H1 (cell line): ENCODE measurements at regions not wholly inside any gene's neighbourhood (a gene's known extent, or its start where the extent isn't known, plus 50 kb on each side); places are given as distances from the start of the nearest gene placed in this dataset.

Experiments used
- CTCF ChIA-PET: fragments of 300-600 bp; sonication (Branson Sonifier 250); formaldehyde crosslinking; loops from one replicate; lab custom pipeline; 2021; ENCODE audit not compliant: partially characterized antibody; lab: Charles Lee
- POLR2A ChIA-PET: fragments of 300-600 bp; sonication (Branson Sonifier 250); formaldehyde crosslinking; loops from one replicate; lab custom pipeline; 2021; ENCODE audit warnings: inconsistent platforms; ENCODE audit not compliant: partially characterized antibody; lab: Charles Lee
- DNase-seq, 2 experiments: peaks; one replicate each; pipeline versions ENCODE4 v3.0.0 to v3.0.0-alpha.2; 2010 to 2022; ENCODE audit warnings: low spot score in 2 of 2, low read depth in 1 of 2, mixed read lengths in 1 of 2
- FAIRE-seq: peaks from 2 replicates; lab custom pipeline; 2011; peaks lifted over from hg19 to GRCh38; lab: Jason Lieb, UNC
- H2AFZ ChIP-seq: 2 replicates; pipeline ENCODE4 v1.8.1; 2012; ENCODE audit warnings: low read length, inconsistent platforms
- H2AK5ac ChIP-seq: 2 replicates; pipeline ENCODE4 v1.6.1; 2013; ENCODE audit warnings: low read depth, low read length
- H2BK120ac ChIP-seq: replicated peaks from 2 replicates; pipeline ENCODE3; 2013; ENCODE audit warnings: low read depth, low read length, inconsistent platforms
- H2BK12ac ChIP-seq: 2 replicates; pipeline ENCODE4 v1.6.1; 2013; ENCODE audit warnings: low read depth, low read length
- H2BK15ac ChIP-seq: 2 replicates; pipeline ENCODE4 v1.6.1; 2013; ENCODE audit warnings: low read length
- H2BK20ac ChIP-seq: 2 replicates; pipeline ENCODE4 v1.6.1; 2013; ENCODE audit warnings: low read length
- H2BK5ac ChIP-seq: 2 replicates; pipeline ENCODE4 v1.6.1; 2013; ENCODE audit warnings: low read depth, low read length
- H3K14ac ChIP-seq: 2 replicates; pipeline ENCODE4 v1.6.1; 2013; ENCODE audit warnings: inconsistent platforms; ENCODE audit not compliant: insufficient read length
- H3K18ac ChIP-seq: 2 replicates; pipeline ENCODE4 v1.6.1; 2013; ENCODE audit warnings: low read length; ENCODE audit errors: extremely low read depth
- H3K23ac ChIP-seq: 2 replicates; pipeline ENCODE4 v1.6.1; 2013; ENCODE audit warnings: inconsistent platforms; ENCODE audit not compliant: insufficient read length
- H3K23me2 ChIP-seq: 2 replicates; pipeline ENCODE4 v1.6.1; 2013; ENCODE audit warnings: low read depth, low read length
- H3K27ac ChIP-seq: 2 replicates; pipeline ENCODE4 v1.6.1; 2011; ENCODE audit warnings: low read depth, low read length, inconsistent platforms
- H3K27me3 ChIP-seq, 4 experiments: replicated peaks in 1 of 4; 1 replicate in 1 of 4; 2 replicates in 3 of 4; pipeline versions ENCODE4 v1.6.1 to v1.8.1; 2011 to 2013; ENCODE audit warnings: low read length in 3 of 4, mild to moderate bottlenecking in 3 of 4, inconsistent platforms in 2 of 4, mixed read lengths in 2 of 4, moderate library complexity in 1 of 4; ENCODE audit not compliant: control insufficient read depth in 3 of 4, insufficient read depth in 3 of 4; ENCODE audit errors: extremely low read depth in 1 of 4
- H3K36me3 ChIP-seq, 4 experiments: 2 replicates each; pipeline versions ENCODE4 v1.6.1 to v1.8.1; 2011 to 2013; ENCODE audit warnings: mild to moderate bottlenecking in 4 of 4, low read length in 3 of 4, moderate library complexity in 2 of 4, control low read depth in 1 of 4, inconsistent platforms in 1 of 4; ENCODE audit not compliant: insufficient read depth in 4 of 4, control insufficient read depth in 2 of 4
- H3K4ac ChIP-seq: replicated peaks from 2 replicates; pipeline ENCODE3; 2013; ENCODE audit warnings: low read length, low read depth, mixed read lengths, inconsistent platforms; ENCODE audit not compliant: insufficient read length
- H3K4me1 ChIP-seq, 4 experiments: replicated peaks in 1 of 4; 1 replicate in 1 of 4; 2 replicates in 3 of 4; pipeline versions ENCODE4 v1.6.1 to v1.8.1; 2011 to 2013; ENCODE audit warnings: low read length in 3 of 4, inconsistent platforms in 2 of 4, mixed read lengths in 1 of 4; ENCODE audit not compliant: insufficient read depth in 4 of 4, control insufficient read depth in 3 of 4
- H3K4me2 ChIP-seq, 2 experiments: 2 replicates each; pipeline versions ENCODE4 v1.6.1 to v1.8.1; 2011 to 2013; ENCODE audit warnings: low read depth in 2 of 2, low read length in 2 of 2, control low read depth in 1 of 2, inconsistent platforms in 1 of 2, mild to moderate bottlenecking in 1 of 2; ENCODE audit not compliant: insufficient read depth in 1 of 2
- H3K4me3 ChIP-seq, 4 experiments: fragments of 200-600, 300-600 bp in 1 of 4; sonication (generic), shearing (Covaris generic), sonication (Bioruptor Twin) in 1 of 4; 2 replicates each; pipeline versions ENCODE4 v1.5.1 to v1.8.1; 2011 to 2016; ENCODE audit warnings: low read length in 4 of 4, low read depth in 3 of 4, control low read depth in 2 of 4, inconsistent platforms in 2 of 4, mild to moderate bottlenecking in 2 of 4, mixed read lengths in 1 of 4, moderate library complexity in 1 of 4; ENCODE audit not compliant: insufficient read depth in 2 of 4; ENCODE audit errors: extremely low read depth in 1 of 4
- H3K56ac ChIP-seq: replicated peaks from 2 replicates; pipeline ENCODE3; 2013; ENCODE audit warnings: low read depth, mild to moderate bottlenecking, mixed read lengths, low read length, inconsistent platforms; ENCODE audit not compliant: insufficient read length
- H3K79me1 ChIP-seq: 2 replicates; pipeline ENCODE4 v1.6.1; 2013; ENCODE audit warnings: low read depth, low read length, control low read depth
- H3K79me2 ChIP-seq, 2 experiments: 2 replicates each; pipeline versions ENCODE4 v1.6.1 to v1.8.1; 2012 to 2013; ENCODE audit warnings: low read length in 2 of 2, mild to moderate bottlenecking in 2 of 2, inconsistent platforms in 1 of 2; ENCODE audit not compliant: insufficient read depth in 2 of 2, control insufficient read depth in 1 of 2
- H3K9ac ChIP-seq, 4 experiments: replicated peaks in 1 of 4; 1 replicate in 1 of 4; 2 replicates in 3 of 4; pipeline versions ENCODE4 v1.6.1 to v1.8.1; 2011 to 2013; ENCODE audit warnings: low read depth in 3 of 4, low read length in 3 of 4, control low read depth in 2 of 4, mild to moderate bottlenecking in 2 of 4, moderate library complexity in 2 of 4, inconsistent platforms in 1 of 4; ENCODE audit errors: extremely low read depth in 1 of 4
- H3K9me3 ChIP-seq, 2 experiments: 2 replicates each; pipeline versions ENCODE4 v1.6.1 to v1.8.1; 2012 to 2013; ENCODE audit warnings: mild to moderate bottlenecking in 2 of 2, moderate library complexity in 2 of 2, control low read depth in 1 of 2, inconsistent platforms in 1 of 2, low read depth in 1 of 2, low read length in 1 of 2, mixed read lengths in 1 of 2; ENCODE audit not compliant: insufficient read depth in 2 of 2
- H4K20me1 ChIP-seq, 2 experiments: replicated peaks in 1 of 2; 2 replicates each; pipeline versions ENCODE3 to v1.8.1; 2011 to 2013; ENCODE audit warnings: inconsistent platforms in 2 of 2, low read length in 2 of 2, mild to moderate bottlenecking in 1 of 2; ENCODE audit not compliant: insufficient read depth in 2 of 2, control insufficient read depth in 1 of 2
- H4K5ac ChIP-seq: 2 replicates; pipeline ENCODE4 v1.6.1; 2013; ENCODE audit warnings: low read length, low read depth, mixed read lengths, inconsistent platforms; ENCODE audit not compliant: insufficient read length
- H4K8ac ChIP-seq: 2 replicates; pipeline ENCODE4 v1.8.0; 2013; ENCODE audit warnings: mild to moderate bottlenecking, moderate library complexity, low read length, inconsistent platforms; ENCODE audit not compliant: insufficient read depth; ENCODE audit errors: extremely low read depth
- H4K91ac ChIP-seq: replicated peaks from 2 replicates; pipeline ENCODE3; 2013; ENCODE audit warnings: low read length, mixed read lengths, inconsistent platforms; ENCODE audit not compliant: insufficient read length
- CTBP2 ChIP-seq: IDR thresholded peaks from 2 replicates; pipeline ENCODE4 v1.7.0; 2011; ENCODE audit warnings: borderline replicate concordance, mild to moderate bottlenecking, moderate library complexity, mixed read lengths, low read length; ENCODE audit not compliant: insufficient read depth, insufficient read length
- EZH2 ChIP-seq: fragments of 200-600 bp; sonication (generic); IDR thresholded peaks from 2 replicates; pipeline ENCODE4 v1.7.1; 2012; ENCODE audit warnings: low read depth, mild to moderate bottlenecking, moderate library complexity, low read length, inconsistent platforms; ENCODE audit not compliant: severe bottlenecking
- MAX ChIP-seq: IDR thresholded peaks from 2 replicates; pipeline ENCODE4 v1.6.1; 2012; ENCODE audit warnings: inconsistent platforms
- PHF8 ChIP-seq: fragments of 200-600 bp; sonication (generic); conservative IDR thresholded peaks from 2 replicates; pipeline ENCODE4 v1.7.1; 2012; ENCODE audit warnings: low read depth, mild to moderate bottlenecking, inconsistent platforms, low read length, moderate library complexity
- RNF2 ChIP-seq: fragments of 200-900, 300-1000 bp; sonication (generic); IDR thresholded peaks from 2 replicates; pipeline ENCODE4 v1.7.1; 2016; ENCODE audit warnings: borderline replicate concordance, low read depth, mild to moderate bottlenecking, antibody characterized with exemption, low read length; ENCODE audit not compliant: poor library complexity, severe bottlenecking; ENCODE audit errors: missing control alignments
- SIN3A ChIP-seq, 2 experiments: IDR thresholded peaks in 1 of 2; conservative IDR thresholded peaks in 1 of 2; 2 replicates each; pipeline ENCODE4 v1.6.1; 2011 to 2012; ENCODE audit warnings: low read length in 2 of 2, improper control_type of control experiment in 1 of 2, low read depth in 1 of 2, mild to moderate bottlenecking in 1 of 2
- WGBS, 2 experiments: shearing (Covaris generic) in 1 of 2; methylation state at CpG; one replicate each; pipeline versions ENCODE4 v1.1.6 to v1.1.7; 2013 to 2015; ENCODE audit warnings: low lambda C conversion rate in 2 of 2, mixed read lengths in 2 of 2, inconsistent platforms in 1 of 2, low coverage in 1 of 2, missing lambda C conversion rate in 1 of 2; ENCODE audit not compliant: insufficient replicate concordance in 2 of 2, insufficient coverage in 1 of 2, insufficient read length in 1 of 2; ENCODE audit errors: extremely low coverage in 1 of 2, missing lambda C conversion rate in 1 of 2; 5-methylcytosine and 5-hydroxymethylcytosine counted together

- 67% methylated on average over 2 of the region's 2 CpGs; no CpG with 5 or more reads in 1 of the 2 experiments for WGBS, 2 experiments
Observed at GRCh38 chr15:58294681-58295254, 137.0 kb upstream of the LIPC start.

More at GRCh38 chr15:58294681-58295254, 137.0 kb upstream of the LIPC start:
- Histone ChIP-seq H3K4me1 (peaks cover 0 to 9% (median 6%) of the 10 kb centered on the region in 4 experiments; a peak in 3 of 7 replicates), H2BK12ac (no peak overlapping the region), H3K9me3 (peaks cover 10 to 13% of the 10 kb centered on the region in 2 experiments; a peak in 3 of 4 replicates), H3K56ac (no peak overlapping the region), H2BK20ac (no peak overlapping the region), H3K9ac (no peak overlapping the region), H3K4ac (no peak overlapping the region), H4K20me1 (no peaks in the 10 kb centered on the region), H4K5ac (no peak overlapping the region), H3K4me2 (no peak overlapping the region), H2BK120ac (no peak overlapping the region), H3K79me2 (no peaks in the 10 kb centered on the region), H3K79me1 (no peaks in the 10 kb centered on the region), H4K8ac (no peak overlapping the region), H2BK5ac (no peak overlapping the region), H3K27me3 (no peaks in the 10 kb centered on the region), H3K4me3 (no peak overlapping the region), H3K18ac (no peak overlapping the region), H3K27ac (no peak overlapping the region), H3K23me2 (no peaks in the 10 kb centered on the region), H2AFZ (no peak overlapping the region), H2BK15ac (no peak overlapping the region), H3K14ac (no peak overlapping the region), H2AK5ac (no peak overlapping the region), H3K36me3 (peaks cover 0 to 3% (median 0%) of the 10 kb centered on the region in 4 experiments; a peak in 1 of 8 replicates), H3K23ac (no peak overlapping the region), H4K91ac (no peak overlapping the region)
- ChIA-PET POLR2A (interaction anchor here (1.5 kb wide), 1 partner anchor 15 kb away, joined by 4 read pairs; no protein-coding TSS in a partner anchor), CTCF (interaction anchor here (0.6 to 2.8 kb wide), 4 partner anchors 9 to 463 kb away, joined by 3 to 15 read pairs (median 4); no protein-coding TSS in a partner anchor)
- FAIRE-seq = no peak
- TF ChIP-seq SIN3A (conservative IDR thresholded peaks at IDR 0.05 in 1 of 2, IDR thresholded peaks at IDR 0.05 in 1 of 2; ENCODE audit: low read depth in 1 of 2, low read length in 2 of 2) (no peak), CTBP2 (no peak), MAX (no peak), EZH2 (no peak), PHF8 (no peak), RNF2 (no peak)
- no peak for DNase-seq
